Left ventricle myocardium inferior (tissue), 1 donor: ENCODE measurements at regions not wholly inside any gene's neighbourhood (a gene's known extent, or its start where the extent isn't known, plus 50 kb on each side); places are given as distances from the start of the nearest gene placed in this dataset.

Experiments used
- DNase-seq: peaks from one replicate; pipeline ENCODE4 v3.0.0-alpha.2; 2020
- H3K27ac ChIP-seq: fragments of 200-600 bp; replicated peaks from 2 replicates; pipeline ENCODE4 v1.8.0; 2021
- H3K27me3 ChIP-seq: fragments of 200-600 bp; 2 replicates; pipeline ENCODE4 v1.8.0; 2021; ENCODE audit warnings: low read depth
- H3K36me3 ChIP-seq: fragments of 200-600 bp; 2 replicates; pipeline ENCODE4 v1.8.0; 2021
- H3K4me1 ChIP-seq: fragments of 200-600 bp; 2 replicates; pipeline ENCODE4 v1.8.0; 2021
- H3K4me3 ChIP-seq: fragments of 200-600 bp; 2 replicates; pipeline ENCODE4 v1.8.0; 2021; ENCODE audit warnings: mild to moderate bottlenecking, moderate library complexity
- H3K9me3 ChIP-seq: fragments of 200-600 bp; replicated peaks from 2 replicates; pipeline ENCODE4 v1.8.0; 2021
- intact Hi-C: fragments of 100-400 bp; cut with micrococcal nuclease; formaldehyde crosslinking; loops from one replicate; pipeline ENCODE4 v1.11.0; 2022
- TF ChIP-seq, protein P1 (sequence below): fragments of 200-600 bp; IDR thresholded peaks from 2 replicates; pipeline ENCODE4 v1.8.0; 2021; ENCODE audit warnings: antibody characterized with exemption, mild to moderate bottlenecking, borderline replicate concordance
- donor health status: DM: no; HTN: yes; CAD: no; lungs with severe emphysema.

DNA sequence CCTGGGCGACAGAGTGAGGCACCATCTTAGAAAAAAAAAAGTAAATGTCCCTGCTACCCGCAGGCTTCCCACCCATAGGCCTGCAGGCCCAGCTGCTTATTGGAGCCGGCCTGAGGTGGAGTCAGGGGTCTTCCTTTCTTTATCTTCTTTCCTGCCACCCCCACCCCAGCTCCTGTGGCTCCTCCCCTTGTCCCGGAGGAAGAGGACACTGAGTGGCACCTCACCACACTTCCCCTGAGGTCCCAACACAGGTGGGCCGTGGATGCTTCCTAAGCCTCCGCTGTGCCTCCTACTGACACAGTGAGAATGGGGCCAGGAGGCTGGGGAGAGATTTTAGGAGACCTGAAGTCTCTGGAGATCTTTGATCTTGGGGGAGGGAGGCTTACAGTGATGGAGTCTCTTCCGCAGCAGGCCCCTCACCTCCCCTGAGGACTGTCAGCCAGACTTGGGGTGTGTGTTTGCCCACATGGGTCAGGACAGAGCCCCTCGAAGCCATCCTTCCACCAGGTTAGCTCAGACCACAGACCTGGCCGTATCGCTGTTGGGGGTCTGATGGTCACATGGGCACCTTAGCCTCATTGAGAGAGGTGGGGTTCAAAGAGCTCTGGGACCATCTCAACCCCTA is 135.4 kb upstream of the IER5L start:
- Histone ChIP-seq H3K27me3 (no peaks in the 10 kb centered on the region), H3K36me3 (no peaks in the 10 kb centered on the region), H3K4me1 (peaks cover 32% of the 10 kb centered on the region), H3K4me3 (no peak overlapping the region), H3K27ac (no peak overlapping the region), H3K9me3 (peaks cover 3% of the 10 kb centered on the region)
- TF ChIP-seq, protein P1, sequence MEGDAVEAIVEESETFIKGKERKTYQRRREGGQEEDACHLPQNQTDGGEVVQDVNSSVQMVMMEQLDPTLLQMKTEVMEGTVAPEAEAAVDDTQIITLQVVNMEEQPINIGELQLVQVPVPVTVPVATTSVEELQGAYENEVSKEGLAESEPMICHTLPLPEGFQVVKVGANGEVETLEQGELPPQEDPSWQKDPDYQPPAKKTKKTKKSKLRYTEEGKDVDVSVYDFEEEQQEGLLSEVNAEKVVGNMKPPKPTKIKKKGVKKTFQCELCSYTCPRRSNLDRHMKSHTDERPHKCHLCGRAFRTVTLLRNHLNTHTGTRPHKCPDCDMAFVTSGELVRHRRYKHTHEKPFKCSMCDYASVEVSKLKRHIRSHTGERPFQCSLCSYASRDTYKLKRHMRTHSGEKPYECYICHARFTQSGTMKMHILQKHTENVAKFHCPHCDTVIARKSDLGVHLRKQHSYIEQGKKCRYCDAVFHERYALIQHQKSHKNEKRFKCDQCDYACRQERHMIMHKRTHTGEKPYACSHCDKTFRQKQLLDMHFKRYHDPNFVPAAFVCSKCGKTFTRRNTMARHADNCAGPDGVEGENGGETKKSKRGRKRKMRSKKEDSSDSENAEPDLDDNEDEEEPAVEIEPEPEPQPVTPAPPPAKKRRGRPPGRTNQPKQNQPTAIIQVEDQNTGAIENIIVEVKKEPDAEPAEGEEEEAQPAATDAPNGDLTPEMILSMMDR: no peak
- DNase-seq: no peak
- intact Hi-C loops: no loop called here

DNA sequence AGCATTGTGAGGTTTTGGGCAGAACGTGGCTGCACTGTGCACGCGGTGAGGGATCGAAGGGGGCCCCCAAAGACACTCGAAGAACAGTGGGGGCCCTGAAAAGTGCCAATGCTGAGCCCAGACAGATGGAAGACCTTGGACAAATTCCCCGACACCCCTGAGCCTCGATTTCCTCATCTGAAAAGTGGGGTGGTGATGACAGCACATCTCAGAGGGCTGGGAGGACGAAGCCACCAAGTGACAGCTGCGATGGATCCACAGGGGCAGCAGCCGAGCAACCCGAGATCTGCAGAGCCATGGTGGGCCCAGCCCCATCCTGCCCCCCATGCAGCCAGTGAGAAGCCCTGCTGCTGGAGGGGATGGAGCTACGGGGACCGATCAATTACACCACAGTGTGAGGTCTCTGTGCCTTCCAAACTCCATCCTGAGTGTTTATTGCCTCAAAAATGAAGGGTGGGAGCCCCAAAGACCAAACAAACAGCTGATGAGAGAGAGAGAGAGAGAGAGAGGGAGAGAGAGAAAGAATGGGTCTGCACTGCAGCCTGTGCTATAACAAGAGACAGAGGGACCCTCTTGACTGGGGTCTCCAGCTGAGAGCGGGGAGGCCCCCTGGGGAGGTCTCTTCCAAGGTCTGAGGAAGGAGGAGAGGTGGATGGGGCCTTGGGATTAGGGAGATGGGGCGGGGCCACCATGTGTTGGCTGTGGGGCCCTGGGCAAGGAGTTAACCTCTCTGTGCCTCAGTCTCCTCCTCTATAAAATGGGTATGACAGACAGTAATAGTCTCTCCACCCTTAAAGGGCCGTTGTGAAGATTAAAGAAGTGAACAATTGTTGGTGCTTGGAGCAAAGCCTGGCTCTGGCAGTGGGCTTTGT is 134.4 kb upstream of the IER5L start:
- DNase-seq: no peak
- TF ChIP-seq, protein P1: no peak
- Histone ChIP-seq H3K27ac (no peak overlapping the region), H3K9me3 (peaks cover 3% of the 10 kb centered on the region), H3K36me3 (no peaks in the 10 kb centered on the region), H3K4me3 (no peak overlapping the region), H3K27me3 (no peaks in the 10 kb centered on the region), H3K4me1 (peaks cover 22% of the 10 kb centered on the region)
- intact Hi-C loops: no loop called here

DNA sequence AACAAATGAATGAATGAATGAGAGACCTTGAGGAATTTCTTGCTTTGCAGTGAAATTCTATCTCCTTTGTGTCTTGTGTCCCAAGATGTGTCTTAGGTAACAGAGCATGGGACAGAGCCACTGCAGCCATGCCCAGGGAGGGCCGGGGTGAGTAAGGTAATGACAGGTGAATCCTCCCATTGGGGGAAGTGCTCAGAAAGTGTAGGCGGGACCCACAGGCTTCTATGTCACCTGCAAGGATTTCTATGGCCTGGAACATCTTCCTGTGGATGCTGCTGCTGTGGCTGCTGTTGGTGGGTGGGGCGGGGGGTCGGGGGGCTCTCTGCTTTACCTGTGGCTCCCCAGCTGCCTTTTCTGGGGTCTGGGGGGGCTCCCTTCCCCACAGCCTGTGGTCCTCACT is 133.6 kb upstream of the IER5L start:
- TF ChIP-seq, protein P1: no peak
- Histone ChIP-seq H3K4me1 (peaks cover 14% of the 10 kb centered on the region), H3K27ac (no peak overlapping the region), H3K9me3 (peaks cover 3% of the 10 kb centered on the region), H3K27me3 (no peaks in the 10 kb centered on the region), H3K4me3 (no peak overlapping the region), H3K36me3 (no peaks in the 10 kb centered on the region)
- no peak for DNase-seq
- intact Hi-C loops: no loop called here

DNA sequence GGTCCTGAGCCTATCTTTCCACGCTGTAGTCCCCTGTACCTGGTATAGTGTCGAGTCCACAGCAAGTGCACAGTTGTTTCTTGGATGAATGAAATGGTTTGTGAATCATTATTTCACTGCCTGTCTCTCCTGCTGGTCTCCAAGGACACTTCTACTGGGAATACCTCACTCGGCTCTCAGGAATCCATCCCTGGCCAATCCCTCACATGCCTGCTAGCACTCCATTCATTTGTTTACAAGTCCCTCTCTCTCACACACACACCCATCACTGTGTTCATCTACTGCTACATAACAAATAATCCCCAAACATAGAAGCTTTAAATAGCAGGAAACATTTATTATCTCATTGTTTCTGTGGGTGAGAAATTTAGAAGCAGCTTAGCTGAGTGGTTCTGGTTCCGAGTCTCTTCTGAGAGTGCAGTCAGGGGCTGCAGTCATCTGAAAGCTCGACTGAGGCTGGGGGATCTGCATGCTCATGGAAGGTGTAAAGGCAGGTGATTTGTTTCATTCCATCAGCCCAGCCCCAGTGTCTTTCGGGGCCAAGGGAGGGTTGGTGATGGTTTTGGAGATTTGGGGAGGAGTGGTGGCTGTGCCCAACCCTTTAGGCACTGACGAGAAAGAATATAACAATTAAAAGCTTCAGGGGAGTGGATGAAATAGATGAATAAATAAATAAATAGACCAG is 132.7 kb upstream of the IER5L start:
- no peaks in the 10 kb centered on the region for H3K27me3 ChIP-seq
- TF ChIP-seq, protein P1: no peak
- no peaks in the 10 kb centered on the region for H3K36me3 ChIP-seq
- H3K4me1 ChIP-seq: peaks cover 5% of the 10 kb centered on the region
- H3K9me3 ChIP-seq: peaks cover 3% of the 10 kb centered on the region
- no peak overlapping the region for H3K27ac ChIP-seq
- no peak overlapping the region for H3K4me3 ChIP-seq
- DNase-seq: no peak
- intact Hi-C loops: no loop called here

DNA sequence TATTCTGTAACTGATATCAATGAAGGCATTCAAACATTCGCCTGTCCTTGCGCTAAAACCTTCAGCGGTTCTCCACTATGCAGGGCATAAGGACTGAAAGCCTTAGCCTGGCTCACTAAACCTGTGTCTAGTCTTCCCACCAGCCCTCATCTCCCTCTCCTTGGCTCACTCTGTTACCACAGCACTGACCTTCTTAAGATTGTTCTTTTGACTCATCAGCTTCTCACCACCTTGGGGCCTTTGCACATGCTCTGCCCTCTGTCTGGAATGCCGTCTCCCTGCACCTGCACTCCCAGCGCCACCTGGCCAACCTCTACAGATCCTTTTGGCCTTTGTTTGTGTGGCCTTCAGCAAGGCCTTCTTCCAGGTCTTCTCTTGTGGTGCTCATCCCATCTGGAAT is 131.8 kb upstream of the IER5L start:
- DNase-seq: no peak
- H3K27me3 ChIP-seq: no peaks in the 10 kb centered on the region
- peaks cover 3% of the 10 kb centered on the region for H3K9me3 ChIP-seq
- intact Hi-C loops: no loop called here
- TF ChIP-seq, protein P1: no peak
- no peak overlapping the region for H3K4me3 ChIP-seq
- no peak overlapping the region for H3K27ac ChIP-seq
- no peaks in the 10 kb centered on the region for H3K4me1 ChIP-seq
- no peaks in the 10 kb centered on the region for H3K36me3 ChIP-seq
